ENCODE measurements at regions not wholly inside any gene's neighbourhood (a gene's known extent, or its start where the extent isn't known, plus 50 kb on each side); places are given as distances from the start of the nearest gene placed in this dataset.

GRCh38 chr7:41544241-41544640 is 158.6 kb downstream of the INHBA start:
- TF ChIP-seq CTCF (IDR thresholded peaks at IDR 0.05) (no peak), EP300 (IDR thresholded peaks at IDR 0.05) (no peak), POLR2A (IDR thresholded peaks at IDR 0.05) (no peak), POLR2AphosphoS5 (IDR thresholded peaks at IDR 0.05) (no peak)

Measured in suprapubic skin (tissue), 4 donors.